HFF-Myc (cell line): ENCODE measurements at regions not wholly inside any gene's neighbourhood (a gene's known extent, or its start where the extent isn't known, plus 50 kb on each side); places are given as distances from the start of the nearest gene placed in this dataset.

ENCODE experiments used
- DNase-seq: peaks from one replicate; pipeline ENCODE4 v3.0.0-alpha.2; 2011; ENCODE audit warnings: low read depth; ENCODE audit errors: extremely low read depth
- H3K4me3 ChIP-seq: replicated peaks from 2 replicates; pipeline ENCODE4 v1.5.1; 2011; ENCODE audit warnings: low read depth, mild to moderate bottlenecking, control low read depth, low read length
- CTCF ChIP-seq: IDR thresholded peaks from 2 replicates; pipeline ENCODE4 v1.5.1; 2012; ENCODE audit warnings: mild to moderate bottlenecking, low read depth, low read length, control low read depth; ENCODE audit errors: missing control alignments

GRCh38 chr18:28526196-28526595 is 349.3 kb upstream of the CDH2 start:
- TF ChIP-seq CTCF: no peak
- no peak for DNase-seq
- no peak overlapping the region for H3K4me3 ChIP-seq

- TF ChIP-seq CTCF: no peak
- H3K4me3 ChIP-seq: no peak overlapping the region
- DNase-seq: no peak
These were observed 347.0 kb upstream of the CDH2 start for GRCh38 chr18:28523758-28524475.

- TF ChIP-seq CTCF: no peak
- H3K4me3 ChIP-seq: no peak overlapping the region
- no peak for DNase-seq
These were observed 345.3 kb upstream of the CDH2 start for GRCh38 chr18:28522236-28522635.

GRCh38 chr18:28519997-28520396 is 343.1 kb upstream of the CDH2 start:
- no peak for DNase-seq
- no peak for TF ChIP-seq CTCF

GRCh38 chr18:28514699-28515098 is 337.8 kb upstream of the CDH2 start:
- DNase-seq: no peak
- TF ChIP-seq CTCF: no peak
- H3K4me3 ChIP-seq: no peak overlapping the region

More at GRCh38 chr18:28519997-28520396, 343.1 kb upstream of the CDH2 start:
- H3K4me3 ChIP-seq: no peak overlapping the region

GRCh38 chr18:28512357-28512756 is 335.4 kb upstream of the CDH2 start:
- no peak overlapping the region for H3K4me3 ChIP-seq
- DNase-seq: no peak
- no peak for TF ChIP-seq CTCF

GRCh38 chr18:28511413-28511821 is 334.5 kb upstream of the CDH2 start:
- no peak for TF ChIP-seq CTCF
- no peak overlapping the region for H3K4me3 ChIP-seq
- DNase-seq: no peak
